ENCODE measurements at regions not wholly inside any gene's neighbourhood (a gene's known extent, or its start where the extent isn't known, plus 50 kb on each side); places are given as distances from the start of the nearest gene placed in this dataset.

DNA sequence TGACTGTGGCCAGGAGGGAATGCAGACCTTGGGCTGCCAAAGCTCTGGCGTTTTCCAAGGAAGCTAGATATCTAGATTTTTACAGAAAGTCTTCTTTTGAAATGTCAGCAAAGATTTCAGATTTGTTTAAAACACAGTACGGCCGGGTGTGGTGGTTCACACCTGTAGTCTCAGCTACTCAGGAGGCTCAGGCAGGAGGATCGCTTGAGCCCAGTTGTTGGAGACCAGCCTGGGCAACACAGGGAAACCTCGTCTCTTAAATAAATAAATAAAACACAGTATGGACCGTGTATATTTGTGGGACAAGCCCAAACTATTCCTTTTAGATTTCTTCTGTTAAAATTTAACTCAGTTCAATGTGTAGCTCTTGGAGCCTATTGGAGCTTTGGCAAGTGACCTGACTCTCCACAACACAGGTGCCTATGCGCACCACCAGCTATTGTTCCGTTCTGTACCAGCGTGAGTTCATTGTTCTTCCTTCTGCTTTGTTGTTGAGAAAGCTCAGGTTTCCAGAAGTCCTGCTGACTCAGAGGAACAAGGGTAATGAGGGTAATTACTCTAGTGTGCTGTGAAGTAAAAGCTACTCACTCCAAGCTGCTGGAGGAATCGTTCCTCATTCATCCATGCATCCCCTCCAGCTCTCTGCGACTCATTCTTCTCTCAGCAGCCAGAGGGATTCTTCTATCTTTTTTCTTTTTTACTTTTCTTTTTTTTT is 73.1 kb upstream of the SLC6A6 start:
- H3K36me3 ChIP-seq (ENCODE audit: insufficient read depth, low read length): no peaks in the 10 kb centered on the region
- DNase-seq (ENCODE audit: low read depth, low spot score): no peak
- no peak overlapping the region for H3K27ac ChIP-seq
- no peak overlapping the region for H3K4me3 ChIP-seq
- no peak overlapping the region for H3K9ac ChIP-seq (ENCODE audit: insufficient read length)
- no peak for TF ChIP-seq POLR2AphosphoS5 (IDR thresholded peaks at IDR 0.05; ENCODE audit: borderline replicate concordance, low read depth, low read length)
- no peaks in the 10 kb centered on the region for H3K9me3 ChIP-seq (ENCODE audit: low read depth, low read length)

DNA sequence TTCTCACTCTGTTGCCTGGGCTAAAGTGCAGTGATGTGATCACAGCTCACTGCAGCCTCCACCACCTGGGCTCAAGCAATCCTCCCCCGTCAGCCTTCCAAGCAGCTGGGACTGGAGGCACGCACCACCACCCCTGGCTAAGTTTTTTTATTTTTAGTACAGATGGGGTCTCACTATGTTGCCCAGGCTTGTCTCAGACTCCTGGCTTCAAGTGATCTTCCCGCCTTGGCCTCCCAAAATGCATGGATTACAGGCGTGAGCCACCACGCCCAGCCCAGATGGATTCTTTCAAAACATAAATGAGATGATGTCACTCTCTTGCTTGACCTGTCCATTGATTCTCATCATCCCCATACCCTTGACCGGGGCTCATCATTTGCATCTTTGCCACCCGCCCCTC is 72.6 kb upstream of the SLC6A6 start:
- Histone ChIP-seq H3K9ac (ENCODE audit: insufficient read length) (no peak overlapping the region), H3K27ac (no peak overlapping the region)

DNA sequence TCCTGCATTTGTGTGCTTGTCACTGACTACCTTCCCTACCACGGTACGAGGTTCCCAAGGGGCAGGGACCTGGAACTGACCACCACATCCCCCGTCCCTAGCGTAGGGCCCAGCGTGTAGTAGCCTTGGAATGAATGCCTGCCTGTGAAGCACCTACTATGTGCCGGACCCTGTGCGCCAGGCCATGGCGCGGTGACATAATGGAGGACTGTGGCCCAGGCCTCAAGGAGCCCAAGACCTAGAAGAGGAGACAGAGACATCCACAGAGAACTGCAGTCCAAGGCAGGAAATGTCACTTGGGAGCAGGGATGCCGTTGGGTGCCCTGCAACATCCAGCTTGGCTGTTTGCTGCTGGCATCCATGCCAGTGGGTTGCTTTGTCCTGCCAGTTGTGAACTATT is 71.9 kb upstream of the SLC6A6 start:
- no peaks in the 10 kb centered on the region for H3K36me3 ChIP-seq (ENCODE audit: insufficient read depth, low read length)
- TF ChIP-seq FOXP2 (optimal IDR thresholded peaks at IDR 0.05; ENCODE audit: control extremely low read depth, extremely low read length, insufficient read depth) (no peak), POLR2AphosphoS5 (IDR thresholded peaks at IDR 0.05; ENCODE audit: borderline replicate concordance, low read depth, low read length) (no peak), EZH2 (IDR thresholded peaks at IDR 0.05) (no peak)
- no peaks in the 10 kb centered on the region for H3K9me3 ChIP-seq (ENCODE audit: low read depth, low read length)
- no peak overlapping the region for H3K9ac ChIP-seq (ENCODE audit: insufficient read length)
- DNase-seq (ENCODE audit: low read depth, low spot score): no peak
- no peak overlapping the region for H3K27ac ChIP-seq
- H3K4me3 ChIP-seq: no peak overlapping the region

More for the DNA sequence above, 72.6 kb upstream of the SLC6A6 start:
- DNase-seq (ENCODE audit: low read depth, low spot score): no peak
- Histone ChIP-seq H3K4me3 (no peak overlapping the region), H3K36me3 (ENCODE audit: insufficient read depth, low read length) (no peaks in the 10 kb centered on the region), H3K9me3 (ENCODE audit: low read depth, low read length) (no peaks in the 10 kb centered on the region)
- TF ChIP-seq EZH2 (IDR thresholded peaks at IDR 0.05): no peak
- TF ChIP-seq POLR2AphosphoS5 (IDR thresholded peaks at IDR 0.05; ENCODE audit: borderline replicate concordance, low read depth, low read length): no peak
- no peak for TF ChIP-seq FOXP2 (optimal IDR thresholded peaks at IDR 0.05; ENCODE audit: control extremely low read depth, extremely low read length, insufficient read depth)

DNA sequence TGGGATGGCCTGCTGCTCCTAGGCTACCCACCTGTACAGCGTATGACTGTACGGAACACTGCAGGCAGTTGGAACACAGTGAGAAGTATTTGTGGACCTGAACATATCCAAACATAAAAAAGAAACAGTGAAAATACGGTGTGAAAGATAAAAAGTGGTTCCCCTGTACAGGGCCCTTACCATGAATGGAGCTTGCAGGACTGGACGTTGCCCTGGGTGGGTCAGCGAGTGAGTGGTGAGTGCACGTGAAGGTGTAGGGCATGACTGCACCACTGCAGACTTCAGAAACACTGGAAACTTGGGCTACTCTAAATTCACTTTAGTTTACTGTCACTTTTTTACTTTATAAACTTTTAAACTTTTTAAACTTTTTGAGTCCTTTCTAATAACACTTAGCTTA is 71.2 kb upstream of the SLC6A6 start:
- Histone ChIP-seq H3K4me3 (no peak overlapping the region), H3K9me3 (ENCODE audit: low read depth, low read length) (no peaks in the 10 kb centered on the region), H3K36me3 (ENCODE audit: insufficient read depth, low read length) (no peaks in the 10 kb centered on the region), H3K9ac (ENCODE audit: insufficient read length) (no peak overlapping the region), H3K27ac (no peak overlapping the region)
- no peak for TF ChIP-seq FOXP2 (optimal IDR thresholded peaks at IDR 0.05; ENCODE audit: control extremely low read depth, extremely low read length, insufficient read depth)
- no peak for TF ChIP-seq POLR2AphosphoS5 (IDR thresholded peaks at IDR 0.05; ENCODE audit: borderline replicate concordance, low read depth, low read length)
- TF ChIP-seq EZH2 (IDR thresholded peaks at IDR 0.05): no peak
- DNase-seq (ENCODE audit: low read depth, low spot score): no peak

DNA sequence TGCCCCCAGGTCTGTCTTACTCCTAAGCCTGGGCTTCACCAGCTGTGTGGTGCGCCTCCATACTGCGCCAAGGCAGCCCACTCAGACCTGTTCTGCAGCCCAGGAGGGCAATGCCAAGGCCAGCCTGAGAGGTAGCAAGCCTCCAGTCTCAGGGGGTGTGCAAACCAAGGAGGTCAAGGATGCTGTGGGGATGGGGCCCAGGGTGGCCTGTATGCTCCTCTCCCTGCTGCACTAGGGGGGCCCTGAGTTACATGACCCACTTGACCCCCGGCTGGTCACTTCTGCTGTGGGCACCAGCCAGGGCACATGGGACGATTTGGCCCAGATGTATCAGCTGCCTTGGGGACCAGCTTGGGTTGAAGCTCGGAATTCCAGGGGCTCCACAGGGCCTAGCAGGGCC is 70.0 kb upstream of the SLC6A6 start:
- Histone ChIP-seq H3K4me3 (no peak overlapping the region), H3K36me3 (ENCODE audit: insufficient read depth, low read length) (no peaks in the 10 kb centered on the region), H3K27ac (no peak overlapping the region), H3K9ac (ENCODE audit: insufficient read length) (no peak overlapping the region), H3K9me3 (ENCODE audit: low read depth, low read length) (no peaks in the 10 kb centered on the region)
- no peak for DNase-seq (ENCODE audit: low read depth, low spot score)
- no peak for TF ChIP-seq EZH2 (IDR thresholded peaks at IDR 0.05)
- TF ChIP-seq POLR2AphosphoS5 (IDR thresholded peaks at IDR 0.05; ENCODE audit: borderline replicate concordance, low read depth, low read length): no peak
- no peak for TF ChIP-seq FOXP2 (optimal IDR thresholded peaks at IDR 0.05; ENCODE audit: control extremely low read depth, extremely low read length, insufficient read depth)

DNA sequence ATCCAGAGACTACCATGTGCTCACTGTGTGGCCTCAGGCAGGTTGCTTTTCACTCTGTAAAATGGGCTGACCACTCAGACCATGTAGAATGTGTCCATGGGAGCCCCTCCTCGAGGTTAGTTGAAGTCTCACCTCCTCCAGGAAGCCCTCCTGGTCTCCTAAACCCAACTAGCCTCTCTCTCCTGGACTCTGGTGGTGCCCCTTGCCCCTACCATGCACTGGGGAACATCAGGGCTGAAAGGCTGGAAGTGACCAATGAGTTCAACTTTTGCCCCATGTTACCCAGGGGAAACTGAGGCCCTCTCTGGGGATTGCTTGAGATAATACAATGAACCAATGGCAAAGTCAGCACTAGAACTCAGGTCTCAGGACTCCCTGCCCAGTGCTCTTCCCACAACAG is 69.2 kb upstream of the SLC6A6 start:
- DNase-seq (ENCODE audit: low read depth, low spot score): no peak
- no peak overlapping the region for H3K4me3 ChIP-seq
- no peak overlapping the region for H3K27ac ChIP-seq
- TF ChIP-seq EZH2 (IDR thresholded peaks at IDR 0.05) (no peak), FOXP2 (optimal IDR thresholded peaks at IDR 0.05; ENCODE audit: control extremely low read depth, extremely low read length, insufficient read depth) (no peak), POLR2AphosphoS5 (IDR thresholded peaks at IDR 0.05; ENCODE audit: borderline replicate concordance, low read depth, low read length) (no peak)
- H3K36me3 ChIP-seq (ENCODE audit: insufficient read depth, low read length): no peaks in the 10 kb centered on the region
- no peak overlapping the region for H3K9ac ChIP-seq (ENCODE audit: insufficient read length)
- no peaks in the 10 kb centered on the region for H3K9me3 ChIP-seq (ENCODE audit: low read depth, low read length)

DNA sequence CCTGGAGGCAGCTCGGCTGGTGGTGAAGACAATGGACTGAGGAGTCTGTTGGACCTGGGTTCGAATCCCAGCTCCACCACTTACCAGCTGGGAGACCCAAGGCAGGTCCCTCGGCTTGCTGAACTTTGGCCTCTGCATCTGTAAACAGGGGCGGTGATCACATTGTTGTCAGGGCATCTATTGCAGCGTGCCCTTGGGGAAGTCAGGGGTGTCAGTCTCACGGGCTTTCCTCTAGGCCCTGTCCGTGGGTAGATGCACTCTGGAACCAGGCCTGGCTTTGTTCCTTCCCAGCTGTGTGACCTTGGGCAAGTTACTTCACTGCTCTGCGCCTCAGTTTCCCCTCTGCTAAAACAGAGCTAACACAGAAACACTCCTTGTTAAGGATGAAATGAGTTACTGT is 68.8 kb upstream of the SLC6A6 start:
- no peak for TF ChIP-seq FOXP2 (optimal IDR thresholded peaks at IDR 0.05; ENCODE audit: control extremely low read depth, extremely low read length, insufficient read depth)
- TF ChIP-seq POLR2AphosphoS5 (IDR thresholded peaks at IDR 0.05; ENCODE audit: borderline replicate concordance, low read depth, low read length): no peak
- no peak for TF ChIP-seq EZH2 (IDR thresholded peaks at IDR 0.05)
- Histone ChIP-seq H3K4me3 (no peak overlapping the region), H3K36me3 (ENCODE audit: insufficient read depth, low read length) (no peaks in the 10 kb centered on the region), H3K27ac (no peak overlapping the region), H3K9ac (ENCODE audit: insufficient read length) (no peak overlapping the region), H3K9me3 (ENCODE audit: low read depth, low read length) (no peaks in the 10 kb centered on the region)
- no peak for DNase-seq (ENCODE audit: low read depth, low spot score)

DNA sequence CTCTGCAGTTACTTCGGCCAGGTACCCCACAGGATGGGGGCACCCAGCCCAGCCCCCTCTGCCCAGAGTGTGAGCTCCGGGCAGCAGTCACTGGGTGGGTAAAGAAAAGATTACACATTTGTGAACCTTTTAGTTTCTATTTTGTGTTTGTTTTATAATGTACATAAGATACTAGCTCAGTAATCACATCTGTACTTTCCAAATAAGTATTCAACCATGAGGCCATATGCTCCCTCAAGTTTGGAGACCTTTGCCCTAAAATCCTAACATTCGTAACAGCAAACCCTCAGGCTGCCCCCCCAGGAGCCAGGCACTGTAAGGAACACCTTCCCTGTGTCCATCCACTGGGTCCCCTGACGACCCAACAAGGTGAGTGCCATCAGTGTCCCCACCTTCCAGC is 68.3 kb upstream of the SLC6A6 start:
- Histone ChIP-seq H3K9me3 (ENCODE audit: low read depth, low read length) (no peaks in the 10 kb centered on the region), H3K4me3 (no peak overlapping the region), H3K27ac (no peak overlapping the region), H3K36me3 (ENCODE audit: insufficient read depth, low read length) (no peaks in the 10 kb centered on the region), H3K9ac (ENCODE audit: insufficient read length) (no peak overlapping the region)
- no peak for DNase-seq (ENCODE audit: low read depth, low spot score)
- TF ChIP-seq POLR2AphosphoS5 (IDR thresholded peaks at IDR 0.05; ENCODE audit: borderline replicate concordance, low read depth, low read length) (no peak), EZH2 (IDR thresholded peaks at IDR 0.05) (no peak), FOXP2 (optimal IDR thresholded peaks at IDR 0.05; ENCODE audit: control extremely low read depth, extremely low read length, insufficient read depth) (no peak)

DNA sequence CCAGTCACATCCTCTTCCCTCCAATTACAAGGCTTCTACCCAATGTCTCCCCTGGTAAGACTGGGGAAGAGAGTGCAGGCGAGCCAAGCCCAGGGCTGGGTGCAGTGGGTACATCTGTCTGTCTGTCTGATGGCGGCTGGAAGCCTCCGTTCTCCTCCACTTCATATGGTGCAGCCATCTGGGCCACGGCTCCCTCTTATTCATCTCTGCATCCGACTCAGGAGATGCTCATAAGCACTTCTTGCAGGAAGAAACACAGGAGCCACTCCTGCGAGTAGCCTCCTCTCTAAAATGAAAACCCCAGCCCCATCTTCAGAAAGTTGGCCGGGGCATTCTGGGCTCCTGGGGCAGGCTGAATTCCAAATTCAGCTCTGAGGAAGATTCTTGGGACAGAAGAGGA is 67.5 kb upstream of the SLC6A6 start:
- Histone ChIP-seq H3K4me3 (no peak overlapping the region), H3K9ac (ENCODE audit: insufficient read length) (no peak overlapping the region), H3K27ac (no peak overlapping the region), H3K9me3 (ENCODE audit: low read depth, low read length) (no peaks in the 10 kb centered on the region), H3K36me3 (ENCODE audit: insufficient read depth, low read length) (no peaks in the 10 kb centered on the region)
- no peak for DNase-seq (ENCODE audit: low read depth, low spot score)
- TF ChIP-seq FOXP2 (optimal IDR thresholded peaks at IDR 0.05; ENCODE audit: control extremely low read depth, extremely low read length, insufficient read depth) (no peak), EZH2 (IDR thresholded peaks at IDR 0.05) (no peak), POLR2AphosphoS5 (IDR thresholded peaks at IDR 0.05; ENCODE audit: borderline replicate concordance, low read depth, low read length) (no peak)

Data from SK-N-MC (cell line).